Neural progenitor cell (in vitro differentiated cells): ENCODE measurements at regions not wholly inside any gene's neighbourhood (a gene's known extent, or its start where the extent isn't known, plus 50 kb on each side); places are given as distances from the start of the nearest gene placed in this dataset.

ENCODE experiments used
- DNase-seq: peaks from one replicate; pipeline ENCODE4 v3.0.0-alpha.2; 2016; ENCODE audit warnings: low spot score
- H2AFZ ChIP-seq: fragments of 200-600 bp; sonication (generic); replicated peaks from 2 replicates; pipeline ENCODE4 v1.6.1; 2016; ENCODE audit warnings: antibody characterized with exemption
- H3F3A ChIP-seq: fragments of 200-600 bp; sonication (generic); 2 replicates; pipeline ENCODE4 v1.6.1; 2016; ENCODE audit warnings: antibody characterized with exemption, low read depth
- H3K27ac ChIP-seq: fragments of 200-600 bp; sonication (generic); 2 replicates; pipeline ENCODE4 v1.5.1; 2016; ENCODE audit warnings: mild to moderate bottlenecking
- H3K27me3 ChIP-seq: fragments of 200-600 bp; sonication (generic); 2 replicates; pipeline ENCODE4 v1.6.1; 2016; ENCODE audit warnings: mild to moderate bottlenecking, moderate library complexity
- H3K36me3 ChIP-seq: fragments of 200-600 bp; sonication (generic); 2 replicates; pipeline ENCODE4 v1.5.1; 2016
- H3K4me1 ChIP-seq: fragments of 200-600 bp; sonication (generic); 2 replicates; pipeline ENCODE4 v1.6.1; 2016; ENCODE audit warnings: mixed run types
- H3K4me2 ChIP-seq: fragments of 200-600 bp; sonication (generic); 2 replicates; pipeline ENCODE4 v1.6.1; 2016
- H3K4me3 ChIP-seq: fragments of 200-600 bp; sonication (generic); 2 replicates; pipeline ENCODE4 v1.5.1; 2016
- H3K79me2 ChIP-seq: fragments of 200-600 bp; sonication (generic); 2 replicates; pipeline ENCODE4 v1.6.1; 2016; ENCODE audit warnings: low read depth
- H3K9ac ChIP-seq: fragments of 200-600 bp; sonication (generic); 2 replicates; pipeline ENCODE4 v1.6.1; 2016
- H3K9me3 ChIP-seq: fragments of 200-600 bp; sonication (generic); 2 replicates; pipeline ENCODE4 v1.5.1; 2016; ENCODE audit warnings: low read depth
- H4K20me1 ChIP-seq: fragments of 200-600 bp; sonication (generic); 2 replicates; pipeline ENCODE4 v1.6.1; 2016; ENCODE audit warnings: low read depth
- H3K27ac Mint-ChIP-seq: 3 replicates; pipeline ENCODE4 v1.8.0; 2021; ENCODE audit warnings: mixed read lengths
- H3K27me3 Mint-ChIP-seq: 2 replicates; pipeline ENCODE4 v1.8.0; 2022; ENCODE audit warnings: low read depth, mild to moderate bottlenecking, inconsistent platforms, moderate library complexity, mixed read lengths; ENCODE audit not compliant: insufficient read depth
- H3K36me3 Mint-ChIP-seq: 3 replicates; pipeline ENCODE4 v1.8.0; 2021; ENCODE audit warnings: mixed read lengths
- H3K4me1 Mint-ChIP-seq: 3 replicates; pipeline ENCODE4 v1.8.0; 2021; ENCODE audit warnings: mixed read lengths
- H3K4me3 Mint-ChIP-seq: 3 replicates; pipeline ENCODE4 v1.8.0; 2021; ENCODE audit warnings: mild to moderate bottlenecking, moderate library complexity, mixed read lengths
- H3K9me3 Mint-ChIP-seq: 3 replicates; pipeline ENCODE4 v1.8.0; 2020; ENCODE audit warnings: mixed read lengths
- EZH2 ChIP-seq: fragments of 200-600 bp; sonication (generic); IDR thresholded peaks from 2 replicates; pipeline ENCODE4 v1.6.1; 2017; ENCODE audit warnings: antibody characterized with exemption, mild to moderate bottlenecking, moderate library complexity
- EZH2phosphoT487 ChIP-seq: fragments of 200-600 bp; sonication (generic); IDR thresholded peaks from 2 replicates; pipeline ENCODE4 v1.6.1; 2017; ENCODE audit warnings: antibody characterized with exemption
- TF ChIP-seq, protein P1 (sequence below): fragments of 200-600 bp; sonication (generic); IDR thresholded peaks from 2 replicates; pipeline ENCODE4 v1.5.1; 2017; ENCODE audit warnings: antibody characterized with exemption, mild to moderate bottlenecking

DNA sequence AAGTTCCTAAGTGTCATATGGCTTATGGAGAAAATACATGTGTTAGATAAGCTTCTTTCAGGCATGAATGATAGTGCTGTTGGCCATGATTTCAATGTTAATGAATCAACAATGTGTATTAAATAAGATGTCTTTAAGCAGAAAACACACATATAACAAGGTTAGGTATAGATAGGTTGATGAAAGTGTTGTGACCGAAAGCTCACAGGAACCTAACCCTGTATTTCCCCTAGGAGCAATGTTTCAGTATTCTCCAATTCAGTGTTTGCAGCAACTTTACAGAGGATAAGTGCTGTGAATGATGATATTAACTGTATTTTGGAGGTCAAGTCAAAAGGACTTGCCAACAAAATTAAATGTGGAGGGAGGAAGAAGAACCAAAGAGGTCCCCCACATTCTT is 82.8 kb upstream of the PRDM11 start:
- Histone ChIP-seq H3K27me3 (no peaks in the 10 kb centered on the region), H3K9ac (no peak overlapping the region), H3K9me3 (peaks cover 7% of the 10 kb centered on the region), H3F3A (no peaks in the 10 kb centered on the region), H3K4me3 (no peak overlapping the region), H3K27ac (no peak overlapping the region), H3K79me2 (no peaks in the 10 kb centered on the region), H3K4me1 (peaks cover 5% of the 10 kb centered on the region), H4K20me1 (no peaks in the 10 kb centered on the region), H2AFZ (no peak overlapping the region), H3K4me2 (no peak overlapping the region), H3K36me3 (peaks cover 4% of the 10 kb centered on the region)
- Mint-ChIP-seq H3K27ac (no peak overlapping the region), H3K9me3 (peaks cover 4% of the 10 kb centered on the region), H3K4me3 (no peak overlapping the region), H3K27me3 (peaks cover 4% of the 10 kb centered on the region), H3K36me3 (no peaks in the 10 kb centered on the region), H3K4me1 (no peaks in the 10 kb centered on the region)
- TF ChIP-seq EZH2 (no peak), EZH2phosphoT487 (no peak)
- TF ChIP-seq, protein P1, sequence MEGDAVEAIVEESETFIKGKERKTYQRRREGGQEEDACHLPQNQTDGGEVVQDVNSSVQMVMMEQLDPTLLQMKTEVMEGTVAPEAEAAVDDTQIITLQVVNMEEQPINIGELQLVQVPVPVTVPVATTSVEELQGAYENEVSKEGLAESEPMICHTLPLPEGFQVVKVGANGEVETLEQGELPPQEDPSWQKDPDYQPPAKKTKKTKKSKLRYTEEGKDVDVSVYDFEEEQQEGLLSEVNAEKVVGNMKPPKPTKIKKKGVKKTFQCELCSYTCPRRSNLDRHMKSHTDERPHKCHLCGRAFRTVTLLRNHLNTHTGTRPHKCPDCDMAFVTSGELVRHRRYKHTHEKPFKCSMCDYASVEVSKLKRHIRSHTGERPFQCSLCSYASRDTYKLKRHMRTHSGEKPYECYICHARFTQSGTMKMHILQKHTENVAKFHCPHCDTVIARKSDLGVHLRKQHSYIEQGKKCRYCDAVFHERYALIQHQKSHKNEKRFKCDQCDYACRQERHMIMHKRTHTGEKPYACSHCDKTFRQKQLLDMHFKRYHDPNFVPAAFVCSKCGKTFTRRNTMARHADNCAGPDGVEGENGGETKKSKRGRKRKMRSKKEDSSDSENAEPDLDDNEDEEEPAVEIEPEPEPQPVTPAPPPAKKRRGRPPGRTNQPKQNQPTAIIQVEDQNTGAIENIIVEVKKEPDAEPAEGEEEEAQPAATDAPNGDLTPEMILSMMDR: no peak
- no peak for DNase-seq

DNA sequence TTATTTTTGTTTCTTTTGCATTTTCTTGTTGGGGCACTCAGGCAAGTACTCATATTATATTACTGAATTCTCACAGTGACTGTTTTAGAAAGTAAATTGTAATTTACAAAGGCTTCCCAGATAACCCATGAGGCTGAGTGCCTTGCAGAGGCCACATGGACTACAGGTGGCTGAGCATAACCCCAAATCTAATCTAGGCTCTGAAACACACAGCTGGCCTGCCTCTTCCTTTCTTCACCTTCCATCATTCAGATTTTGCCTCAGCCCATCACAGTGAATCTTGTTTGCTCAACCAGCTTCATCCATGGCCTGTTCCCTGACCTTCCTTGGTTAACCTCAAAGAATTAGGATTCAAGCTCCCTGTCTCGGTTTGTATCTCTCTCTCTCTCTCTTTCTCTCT is 78.5 kb upstream of the PRDM11 start:
- H3F3A ChIP-seq: no peaks in the 10 kb centered on the region
- no peak overlapping the region for H3K4me3 ChIP-seq
- Mint-ChIP-seq H3K4me3 (no peak overlapping the region), H3K4me1 (peaks cover 3% of the 10 kb centered on the region), H3K27ac (no peak overlapping the region), H3K27me3 (peaks cover 7% of the 10 kb centered on the region), H3K9me3 (peaks cover 4% of the 10 kb centered on the region), H3K36me3 (no peaks in the 10 kb centered on the region)
- no peak overlapping the region for H3K9ac ChIP-seq
- no peaks in the 10 kb centered on the region for H4K20me1 ChIP-seq
- TF ChIP-seq EZH2 (no peak), EZH2phosphoT487 (no peak)
- TF ChIP-seq, protein P1: no peak
- DNase-seq: no peak
- H3K4me1 ChIP-seq: peaks cover 10% of the 10 kb centered on the region
- H3K36me3 ChIP-seq: peaks cover 4% of the 10 kb centered on the region
- no peak overlapping the region for H3K27ac ChIP-seq
- no peaks in the 10 kb centered on the region for H3K27me3 ChIP-seq
- H3K79me2 ChIP-seq: no peaks in the 10 kb centered on the region
- peaks cover 5% of the 10 kb centered on the region for H3K9me3 ChIP-seq
- no peak overlapping the region for H2AFZ ChIP-seq
- no peak overlapping the region for H3K4me2 ChIP-seq

DNA sequence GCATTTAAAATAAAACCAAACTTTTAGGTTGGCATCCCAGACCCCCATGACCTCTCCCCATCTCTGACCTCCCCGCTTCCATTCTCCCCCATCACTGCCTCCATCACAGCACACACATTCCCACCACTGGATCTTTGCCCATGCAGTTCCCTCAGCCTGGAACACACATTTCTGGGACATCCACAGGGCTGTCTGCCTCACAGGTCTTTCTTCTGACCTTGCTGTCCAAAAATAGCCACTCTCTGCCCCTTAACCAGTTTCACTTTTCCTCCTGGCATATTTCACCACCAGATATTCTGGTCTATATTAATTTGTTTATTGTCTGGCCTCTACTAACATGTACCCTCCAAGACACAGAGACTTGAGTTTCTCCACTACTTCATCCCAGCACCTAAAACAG is 75.2 kb upstream of the PRDM11 start:
- H3K27me3 Mint-ChIP-seq: peaks cover 5% of the 10 kb centered on the region
- no peak overlapping the region for H3K4me2 ChIP-seq

DNA sequence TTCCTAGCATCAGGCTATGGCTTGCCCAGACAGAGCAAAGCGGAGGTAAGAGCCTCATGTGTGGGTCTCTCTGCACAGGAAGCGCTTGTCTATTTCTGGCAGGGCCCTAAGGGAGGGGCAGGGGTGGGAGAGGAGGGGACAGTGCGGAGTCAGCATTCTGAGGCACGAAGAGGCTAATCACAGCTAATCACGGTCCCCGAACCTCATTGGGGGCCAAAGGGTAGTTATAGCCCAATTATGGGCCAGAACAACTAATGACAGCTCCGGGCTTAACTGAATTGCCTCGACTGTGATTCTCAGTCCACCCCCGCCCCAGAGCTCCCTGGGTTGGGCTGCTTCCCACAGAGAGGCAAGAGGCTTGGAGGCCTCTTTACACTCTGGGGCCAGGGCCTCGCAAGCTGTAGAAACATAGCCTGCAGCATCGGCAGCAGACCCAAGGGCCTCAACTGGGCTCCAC is 72.7 kb upstream of the PRDM11 start:
- H3K27me3 ChIP-seq: no peaks in the 10 kb centered on the region
- no peak overlapping the region for H3K27ac ChIP-seq
- H4K20me1 ChIP-seq: no peaks in the 10 kb centered on the region
- Mint-ChIP-seq H3K4me1 (peaks cover 27% of the 10 kb centered on the region), H3K4me3 (no peak overlapping the region), H3K9me3 (no peaks in the 10 kb centered on the region), H3K36me3 (no peaks in the 10 kb centered on the region), H3K27me3 (peaks cover 14% of the 10 kb centered on the region), H3K27ac (peak overlapping the region; percentile 53)
- H2AFZ ChIP-seq: no peak overlapping the region
- H3K4me2 ChIP-seq: peak overlapping the region; percentile 38
- DNase-seq: peak; percentile 17
- TF ChIP-seq, protein P1: no peak
- no peak for TF ChIP-seq EZH2
- TF ChIP-seq EZH2phosphoT487: no peak
- H3K4me1 ChIP-seq: peaks cover 38% of the 10 kb centered on the region
- no peak overlapping the region for H3K4me3 ChIP-seq
- H3K9ac ChIP-seq: no peak overlapping the region
- H3K9me3 ChIP-seq: no peaks in the 10 kb centered on the region
- no peaks in the 10 kb centered on the region for H3K36me3 ChIP-seq
- H3F3A ChIP-seq: peaks cover 22% of the 10 kb centered on the region
- H3K79me2 ChIP-seq: no peaks in the 10 kb centered on the region

More for the DNA sequence above, 75.2 kb upstream of the PRDM11 start:
- Mint-ChIP-seq H3K27ac (no peak overlapping the region), H3K4me3 (no peak overlapping the region), H3K36me3 (no peaks in the 10 kb centered on the region), H3K9me3 (no peaks in the 10 kb centered on the region), H3K4me1 (peaks cover 17% of the 10 kb centered on the region)
- Histone ChIP-seq H3F3A (peaks cover 17% of the 10 kb centered on the region), H3K27me3 (no peaks in the 10 kb centered on the region), H2AFZ (no peak overlapping the region), H4K20me1 (no peaks in the 10 kb centered on the region), H3K9me3 (no peaks in the 10 kb centered on the region), H3K9ac (no peak overlapping the region), H3K79me2 (no peaks in the 10 kb centered on the region), H3K4me1 (peaks cover 33% of the 10 kb centered on the region), H3K4me3 (no peak overlapping the region), H3K27ac (no peak overlapping the region), H3K36me3 (no peaks in the 10 kb centered on the region)
- no peak for TF ChIP-seq EZH2phosphoT487
- TF ChIP-seq EZH2: no peak
- no peak for DNase-seq
